Gastrocnemius medialis (tissue), 4 donors: ENCODE measurements at regions not wholly inside any gene's neighbourhood (a gene's known extent, or its start where the extent isn't known, plus 50 kb on each side); places are given as distances from the start of the nearest gene placed in this dataset.

Experiments used
- ATAC-seq, 2 donors: fragments of 150-250 bp; one replicate each; pipeline ENCODE4 v1.9.1; 2016
- DNase-seq, 2 donors: peaks; one replicate each; pipeline ENCODE4 v3.0.0-alpha.2; 2019
- H3K27ac ChIP-seq, 4 donors: fragments of 200-600 bp; sonication (generic); 1 replicate in 1 of 4; 2 replicates in 3 of 4; pipeline ENCODE4 v1.5.1; 2016 to 2018; ENCODE audit warnings: mild to moderate bottlenecking in 2 of 4, moderate library complexity in 1 of 4
- H3K27me3 ChIP-seq, 3 donors: fragments of 200-600 bp; sonication (generic) in 2 of 3; 1 replicate in 1 of 3; 2 replicates in 2 of 3; pipeline versions ENCODE4 v1.5.1 to v1.6.0; 2016 to 2019; ENCODE audit warnings: mild to moderate bottlenecking in 1 of 3, moderate library complexity in 1 of 3
- H3K36me3 ChIP-seq, 2 donors: fragments of 200-600 bp; sonication (generic) in 1 of 2; one replicate each; pipeline ENCODE4 v1.5.1; 2017 to 2018
- H3K4me1 ChIP-seq, 2 donors: fragments of 200-600 bp; sonication (generic) in 1 of 2; one replicate each; pipeline ENCODE4 v1.5.1; 2016 to 2017; ENCODE audit warnings: mild to moderate bottlenecking in 2 of 2
- H3K4me3 ChIP-seq, 4 donors: fragments of 200-600 bp; sonication (generic) in 3 of 4; 1 replicate in 1 of 4; 2 replicates in 3 of 4; pipeline ENCODE4 v1.5.1; 2016 to 2019; ENCODE audit warnings: mild to moderate bottlenecking in 2 of 4
- H3K9me3 ChIP-seq, 3 donors: fragments of 200-600 bp; sonication (generic) in 2 of 3; 1 replicate in 1 of 3; 2 replicates in 2 of 3; pipeline ENCODE4 v1.5.1; 2016 to 2019
- CTCF ChIP-seq, 5 experiments: fragments of 450-650 bp in 3 of 5; fragments of 200-600 bp in 2 of 5; sonication (generic) in 2 of 5; IDR thresholded peaks in 4 of 5; conservative IDR thresholded peaks in 1 of 5; 1 replicate in 4 of 5; 2 replicates in 1 of 5; pipeline ENCODE4 v1.5.1; 2016 to 2019; ENCODE audit warnings: antibody characterized with exemption in 5 of 5, mild to moderate bottlenecking in 3 of 5, moderate library complexity in 3 of 5
- POLR2A ChIP-seq, 2 donors: fragments of 450-650 bp; IDR thresholded peaks; one replicate each; pipeline ENCODE4 v1.6.1; 2017; ENCODE audit warnings: antibody characterized with exemption in 2 of 2, mild to moderate bottlenecking in 2 of 2, moderate library complexity in 2 of 2
- in situ Hi-C, 4 donors: fragments of 200-750 bp; cut with MboI; loops; one replicate each; pipeline versions ENCODE4 v1.15.0 to v1.8.0; 2017; ENCODE audit warnings: low sequenced_read_pairs in 4 of 4
- intact Hi-C: fragments of 100-400 bp; cut with DNase I; formaldehyde crosslinking; loops from one replicate; pipeline ENCODE4 v1.15.1; 2023; ENCODE audit warnings: low total_unique reads

GRCh38 chr13:94824601-94825000, 112.3 kb upstream of the SOX21 start:
- no peak overlapping the region for H3K27ac ChIP-seq
- ATAC-seq: no peak
- TF ChIP-seq POLR2A (IDR thresholded peaks at IDR 0.05) (no peak), CTCF (IDR thresholded peaks at IDR 0.05 in 4 of 5, conservative IDR thresholded peaks at IDR 0.05 in 1 of 5) (no peak)
- H3K4me3 ChIP-seq: no peak overlapping the region
- H3K4me1 ChIP-seq: no peaks in the 10 kb centered on the region
- intact Hi-C loops (no loop called here), in situ Hi-C loops (no loop called here)
- DNase-seq: no peak
- no peaks in the 10 kb centered on the region for H3K9me3 ChIP-seq
- no peaks in the 10 kb centered on the region for H3K36me3 ChIP-seq
- H3K27me3 ChIP-seq: no peaks in the 10 kb centered on the region

GRCh38 chr13:94822356-94822755, 110.0 kb upstream of the SOX21 start:
- in situ Hi-C loops (no loop called here), intact Hi-C loops (no loop called here)
- Histone ChIP-seq H3K27ac (no peak overlapping the region), H3K9me3 (no peaks in the 10 kb centered on the region), H3K4me3 (no peak overlapping the region), H3K27me3 (no peaks in the 10 kb centered on the region), H3K4me1 (no peaks in the 10 kb centered on the region), H3K36me3 (no peaks in the 10 kb centered on the region)
- ATAC-seq (no peak), DNase-seq (no peak)
- TF ChIP-seq POLR2A (IDR thresholded peaks at IDR 0.05): no peak
- TF ChIP-seq CTCF (IDR thresholded peaks at IDR 0.05 in 4 of 5, conservative IDR thresholded peaks at IDR 0.05 in 1 of 5): no peak

GRCh38 chr13:94816256-94816655, 103.9 kb upstream of the SOX21 start:
- in situ Hi-C loops (no loop called here), intact Hi-C loops (no loop called here)
- H3K4me1 ChIP-seq: no peaks in the 10 kb centered on the region
- H3K27me3 ChIP-seq: no peaks in the 10 kb centered on the region
- ATAC-seq: no peak
- no peak overlapping the region for H3K27ac ChIP-seq
- H3K9me3 ChIP-seq: no peaks in the 10 kb centered on the region
- no peak for DNase-seq
- TF ChIP-seq CTCF (IDR thresholded peaks at IDR 0.05 in 4 of 5, conservative IDR thresholded peaks at IDR 0.05 in 1 of 5) (no peak), POLR2A (IDR thresholded peaks at IDR 0.05) (no peak)
- H3K4me3 ChIP-seq: no peak overlapping the region
- no peaks in the 10 kb centered on the region for H3K36me3 ChIP-seq

GRCh38 chr13:94813920-94814475, 101.7 kb upstream of the SOX21 start:
- TF ChIP-seq CTCF (IDR thresholded peaks at IDR 0.05 in 4 of 5, conservative IDR thresholded peaks at IDR 0.05 in 1 of 5) (no peak), POLR2A (IDR thresholded peaks at IDR 0.05) (no peak)
- in situ Hi-C loops (no loop called here), intact Hi-C loops (no loop called here)
- H3K27ac ChIP-seq: no peak overlapping the region
- ATAC-seq (no peak), DNase-seq (no peak)
- no peaks in the 10 kb centered on the region for H3K36me3 ChIP-seq
- H3K4me1 ChIP-seq: no peaks in the 10 kb centered on the region
- no peak overlapping the region for H3K4me3 ChIP-seq
- no peaks in the 10 kb centered on the region for H3K9me3 ChIP-seq
- no peaks in the 10 kb centered on the region for H3K27me3 ChIP-seq

- in situ Hi-C loops (no loop called here), intact Hi-C loops (no loop called here)
- Histone ChIP-seq H3K27me3 (no peaks in the 10 kb centered on the region), H3K9me3 (no peaks in the 10 kb centered on the region), H3K27ac (no peak overlapping the region), H3K4me1 (no peaks in the 10 kb centered on the region), H3K4me3 (no peak overlapping the region), H3K36me3 (no peaks in the 10 kb centered on the region)
- TF ChIP-seq POLR2A (IDR thresholded peaks at IDR 0.05) (no peak), CTCF (IDR thresholded peaks at IDR 0.05 in 4 of 5, conservative IDR thresholded peaks at IDR 0.05 in 1 of 5) (no peak)
- DNase-seq (no peak), ATAC-seq (no peak)
Measured at GRCh38 chr13:94811753-94812152, 99.4 kb upstream of the SOX21 start.
